ENCODE measurements at regions not wholly inside any gene's neighbourhood (a gene's known extent, or its start where the extent isn't known, plus 50 kb on each side); places are given as distances from the start of the nearest gene placed in this dataset.
A peak's percentile ranks its signal among the peaks of the same experiment; 100 is the strongest.

DNA sequence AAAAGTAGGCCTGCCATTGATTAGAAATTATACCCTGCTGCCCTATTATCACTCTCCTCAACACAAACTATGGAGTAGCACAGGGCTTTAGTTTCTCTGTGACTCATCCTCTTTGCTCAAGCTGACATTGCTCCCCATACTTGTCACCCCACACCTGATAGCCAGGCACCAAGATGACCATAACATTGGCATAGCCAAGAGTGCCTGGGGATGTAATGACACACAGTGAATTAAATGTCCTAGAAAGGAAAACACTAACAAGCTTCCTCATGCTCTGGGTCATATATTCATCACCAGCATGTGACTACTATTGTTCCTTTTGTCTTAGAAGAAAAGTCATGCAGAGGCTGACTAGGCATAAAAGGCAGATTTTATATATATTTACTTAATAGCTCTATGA, 137.8 kb upstream of the RND3 start:
- no peak for DNase-seq
- FAIRE-seq, result no peak
- TF ChIP-seq, protein P1, sequence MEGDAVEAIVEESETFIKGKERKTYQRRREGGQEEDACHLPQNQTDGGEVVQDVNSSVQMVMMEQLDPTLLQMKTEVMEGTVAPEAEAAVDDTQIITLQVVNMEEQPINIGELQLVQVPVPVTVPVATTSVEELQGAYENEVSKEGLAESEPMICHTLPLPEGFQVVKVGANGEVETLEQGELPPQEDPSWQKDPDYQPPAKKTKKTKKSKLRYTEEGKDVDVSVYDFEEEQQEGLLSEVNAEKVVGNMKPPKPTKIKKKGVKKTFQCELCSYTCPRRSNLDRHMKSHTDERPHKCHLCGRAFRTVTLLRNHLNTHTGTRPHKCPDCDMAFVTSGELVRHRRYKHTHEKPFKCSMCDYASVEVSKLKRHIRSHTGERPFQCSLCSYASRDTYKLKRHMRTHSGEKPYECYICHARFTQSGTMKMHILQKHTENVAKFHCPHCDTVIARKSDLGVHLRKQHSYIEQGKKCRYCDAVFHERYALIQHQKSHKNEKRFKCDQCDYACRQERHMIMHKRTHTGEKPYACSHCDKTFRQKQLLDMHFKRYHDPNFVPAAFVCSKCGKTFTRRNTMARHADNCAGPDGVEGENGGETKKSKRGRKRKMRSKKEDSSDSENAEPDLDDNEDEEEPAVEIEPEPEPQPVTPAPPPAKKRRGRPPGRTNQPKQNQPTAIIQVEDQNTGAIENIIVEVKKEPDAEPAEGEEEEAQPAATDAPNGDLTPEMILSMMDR (IDR thresholded peaks at IDR 0.05), result no peak
- no peak overlapping the region for H3K27ac ChIP-seq
- no peak overlapping the region for H3K4me3 ChIP-seq
- H3K36me3 ChIP-seq, result no peaks in the 10 kb centered on the region
- H3K27me3 ChIP-seq, result no peaks in the 10 kb centered on the region
- no peaks in the 10 kb centered on the region for H3K4me1 ChIP-seq
- H3K9me3 ChIP-seq, result no peaks in the 10 kb centered on the region
- intact Hi-C loops (cut with DNase I), result no loop called here
- ATAC-seq, result no peak

DNA sequence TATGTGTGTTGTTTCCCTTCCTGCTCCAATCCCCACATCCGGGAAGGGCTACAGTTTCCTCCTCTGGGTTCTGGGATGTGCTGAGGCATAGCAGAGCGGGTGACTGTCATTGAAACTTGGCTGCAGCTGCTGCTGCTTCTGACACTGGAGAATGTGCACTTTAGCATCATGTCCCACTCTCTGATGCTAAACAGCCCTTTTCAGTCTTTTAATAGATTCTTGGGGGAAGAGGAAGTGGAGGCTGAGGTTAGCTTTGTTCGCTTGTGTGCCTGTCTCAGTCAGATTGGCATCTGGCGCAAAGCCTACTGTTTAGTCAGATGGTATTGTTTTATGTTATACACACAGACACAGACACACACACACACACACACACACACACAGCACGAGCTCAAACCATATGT, 136.5 kb upstream of the RND3 start:
- Histone ChIP-seq H3K27ac (no peak overlapping the region), H3K36me3 (no peaks in the 10 kb centered on the region), H3K4me3 (no peak overlapping the region), H3K4me1 (no peaks in the 10 kb centered on the region), H3K9me3 (no peaks in the 10 kb centered on the region), H3K27me3 (no peaks in the 10 kb centered on the region)
- FAIRE-seq (no peak), ATAC-seq (no peak), DNase-seq (no peak)
- intact Hi-C loops (cut with DNase I), result no loop called here
- TF ChIP-seq, protein P1 (IDR thresholded peaks at IDR 0.05), result no peak
- WGBS, 2 donors, result 64 to 66% methylated on average over 5 of the region's 5 CpGs

DNA sequence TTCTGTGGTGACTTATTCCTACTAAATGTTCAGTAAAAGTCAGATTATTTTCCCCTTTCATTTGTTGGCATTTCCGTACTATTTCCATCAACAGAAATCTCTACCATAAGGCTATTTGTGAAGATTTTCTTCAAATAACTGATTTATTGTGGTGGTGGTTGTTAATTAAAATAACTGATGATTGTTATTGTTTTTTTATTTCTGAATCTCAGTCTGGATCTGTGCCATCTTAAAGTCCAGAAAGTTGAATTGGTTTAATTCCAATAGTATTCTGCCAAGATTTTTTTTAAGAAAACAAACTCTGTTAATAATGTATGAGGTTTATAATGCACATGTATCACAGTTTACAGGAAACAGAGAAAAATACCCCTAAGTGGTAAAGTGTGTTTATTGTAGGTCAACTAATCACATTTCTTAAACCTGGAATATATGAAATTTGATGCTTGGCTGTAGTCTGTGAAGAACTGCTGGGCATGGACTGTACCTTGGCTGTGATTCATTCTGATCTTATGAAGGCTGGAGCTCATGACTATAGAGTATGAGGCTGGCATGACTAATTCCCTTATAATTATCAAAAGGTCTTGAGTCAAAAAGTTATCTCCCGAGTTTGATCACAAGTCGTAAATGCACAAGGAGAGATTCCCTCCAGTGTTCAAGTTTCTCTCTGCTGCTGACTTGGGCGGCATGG, 134.2 kb upstream of the RND3 start:
- H3K4me3 ChIP-seq, result no peak overlapping the region
- TF ChIP-seq, protein P1 (IDR thresholded peaks at IDR 0.05), result no peak
- H3K9me3 ChIP-seq, result no peaks in the 10 kb centered on the region
- FAIRE-seq, result no peak
- H3K36me3 ChIP-seq, result no peaks in the 10 kb centered on the region
- no peak for DNase-seq
- 61 to 68% methylated on average over 4 of the region's 4 CpGs for WGBS, 2 donors
- intact Hi-C loops (cut with DNase I), result no loop called here
- H3K4me1 ChIP-seq, result no peaks in the 10 kb centered on the region
- no peak for ATAC-seq
- no peak overlapping the region for H3K27ac ChIP-seq
- H3K27me3 ChIP-seq, result no peaks in the 10 kb centered on the region

DNA sequence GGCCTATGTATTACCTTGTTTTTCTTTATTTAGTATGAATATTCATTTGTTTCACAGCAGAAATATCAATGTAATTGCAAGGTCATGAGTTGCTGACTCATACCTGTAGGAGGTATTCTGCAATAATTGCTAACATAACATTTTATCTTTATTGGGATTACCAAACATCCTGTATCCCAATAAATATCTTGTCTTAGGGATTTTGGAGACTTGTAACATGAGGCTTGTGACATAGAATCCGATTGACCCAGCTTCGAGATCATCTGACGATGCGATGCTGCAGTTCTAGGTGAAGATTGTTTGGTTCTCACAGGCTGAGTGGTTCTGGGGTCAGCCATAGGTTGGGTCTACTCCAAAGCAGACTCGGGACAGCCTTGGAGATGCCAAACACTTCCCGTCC, 133.4 kb upstream of the RND3 start:
- H3K27ac ChIP-seq, result no peak overlapping the region
- H3K4me1 ChIP-seq, result no peaks in the 10 kb centered on the region
- H3K4me3 ChIP-seq, result no peak overlapping the region
- no peak for ATAC-seq
- no peak for FAIRE-seq
- 67 to 85% methylated on average over 6 of the region's 6 CpGs for WGBS, 2 donors
- H3K27me3 ChIP-seq, result no peaks in the 10 kb centered on the region
- H3K9me3 ChIP-seq, result no peaks in the 10 kb centered on the region
- DNase-seq, result no peak
- TF ChIP-seq, protein P1 (IDR thresholded peaks at IDR 0.05), result no peak
- H3K36me3 ChIP-seq, result no peaks in the 10 kb centered on the region
- intact Hi-C loops (cut with DNase I), result no loop called here

DNA sequence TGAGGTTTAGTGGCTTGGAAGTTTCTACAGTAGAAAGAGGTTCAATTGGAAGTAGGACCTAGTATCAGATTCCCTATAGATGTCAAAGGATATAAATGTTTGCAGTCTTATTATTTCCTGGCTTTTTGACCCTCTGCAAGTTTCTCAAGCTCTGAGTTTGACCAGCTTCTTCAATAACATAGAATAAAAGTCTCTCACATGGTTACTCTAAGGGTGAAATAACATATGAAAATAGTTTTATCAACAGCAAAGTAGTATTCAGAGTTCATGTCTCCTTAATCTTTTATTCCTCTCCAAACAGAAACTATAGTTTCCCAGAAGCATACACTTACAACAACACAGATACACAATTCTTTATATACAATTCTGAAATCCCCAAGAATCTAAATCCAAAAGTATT, 132.9 kb upstream of the RND3 start:
- Histone ChIP-seq H3K9me3 (no peaks in the 10 kb centered on the region), H3K4me1 (no peaks in the 10 kb centered on the region), H3K27me3 (no peaks in the 10 kb centered on the region), H3K27ac (peak overlapping the region in 1 of 4 donors; percentile 28), H3K36me3 (no peaks in the 10 kb centered on the region), H3K4me3 (no peak overlapping the region)
- DNase-seq, result no peak
- no peak for ATAC-seq
- intact Hi-C loops (cut with DNase I), result no loop called here
- no peak for FAIRE-seq
- TF ChIP-seq, protein P1 (IDR thresholded peaks at IDR 0.05), result no peak
